HG02884 (cell line): ENCODE measurements at regions not wholly inside any gene's neighbourhood (a gene's known extent, or its start where the extent isn't known, plus 50 kb on each side); places are given as distances from the start of the nearest gene placed in this dataset.

Source experiments
- ATAC-seq: cut with Tn5 transposase; IDR thresholded peaks from one replicate; pipeline ENCODE4 v1.9.1; 2021; ENCODE audit warnings: mild to moderate bottlenecking, moderate library complexity; ENCODE audit not compliant: unreplicated experiment

GRCh38 chr10:129021594-129022304 is 445.3 kb upstream of the MGMT start:
- no peak for ATAC-seq

- ATAC-seq = no peak
Measured at GRCh38 chr10:129023082-129023481, 444.0 kb upstream of the MGMT start.

- no peak for ATAC-seq
Measured at GRCh38 chr10:129024046-129024445, 443.0 kb upstream of the MGMT start.

GRCh38 chr10:129025787-129026186 is 441.3 kb upstream of the MGMT start:
- no peak for ATAC-seq

GRCh38 chr10:129027906-129028305 is 439.1 kb upstream of the MGMT start:
- no peak for ATAC-seq

- ATAC-seq = no peak
Measured at GRCh38 chr10:129028451-129028850, 438.6 kb upstream of the MGMT start.

GRCh38 chr10:129029051-129029450 is 438.0 kb upstream of the MGMT start:
- ATAC-seq = no peak

- no peak for ATAC-seq
Measured at GRCh38 chr10:129029851-129030602, 437.0 kb upstream of the MGMT start.

GRCh38 chr10:129030603-129030895 is 436.5 kb upstream of the MGMT start:
- ATAC-seq = no peak

GRCh38 chr10:129030996-129031843 is 435.8 kb upstream of the MGMT start:
- peak; percentile 66 for ATAC-seq

- no peak for ATAC-seq
Measured at GRCh38 chr10:129031844-129032150, 435.2 kb upstream of the MGMT start.

GRCh38 chr10:129032372-129033313 is 434.4 kb upstream of the MGMT start:
- ATAC-seq = no peak

- no peak for ATAC-seq
Measured at GRCh38 chr10:129033340-129033739, 433.7 kb upstream of the MGMT start.

GRCh38 chr10:129033790-129034272 is 433.2 kb upstream of the MGMT start:
- no peak for ATAC-seq

GRCh38 chr10:129035052-129035827 is 431.8 kb upstream of the MGMT start:
- ATAC-seq = no peak

GRCh38 chr10:129038522-129038921 is 428.5 kb upstream of the MGMT start:
- ATAC-seq = no peak

GRCh38 chr10:129039406-129040370 is 427.4 kb upstream of the MGMT start:
- ATAC-seq = no peak

GRCh38 chr10:129040377-129040776 is 426.7 kb upstream of the MGMT start:
- no peak for ATAC-seq

- no peak for ATAC-seq
Measured at GRCh38 chr10:129041916-129042315, 425.1 kb upstream of the MGMT start.
